WTC11 (cell line): ENCODE measurements at regions not wholly inside any gene's neighbourhood (a gene's known extent, or its start where the extent isn't known, plus 50 kb on each side); places are given as distances from the start of the nearest gene placed in this dataset.

ENCODE experiments used
- ATAC-seq: fragments of 200-7000 bp; cut with Tn5 transposase; 2 replicates; pipeline ENCODE4 v1.10.0; 2021; ENCODE audit warnings: mild to moderate bottlenecking, moderate library complexity
- CTCF ChIA-PET: fragments of 300-600 bp; sonication (Branson Sonifier 250); formaldehyde crosslinking; loops from one replicate; lab custom pipeline; 2021; ENCODE audit warnings: antibody characterized with exemption; lab: Charles Lee
- POLR2A ChIA-PET: fragments of 350-600 bp; sonication (Branson Sonifier 250); formaldehyde crosslinking; loops from one replicate; lab custom pipeline; 2021; ENCODE audit warnings: antibody characterized with exemption; lab: Charles Lee
- DNase-seq: peaks from one replicate; pipeline ENCODE4 v3.0.0; 2021; ENCODE audit warnings: low spot score
- H3K27ac Mint-ChIP-seq: 2 replicates; pipeline ENCODE4 v1.8.0; 2021; ENCODE audit warnings: mixed read lengths
- H3K27me3 Mint-ChIP-seq: 2 replicates; pipeline ENCODE4 v1.8.0; 2021; ENCODE audit warnings: low read depth, mild to moderate bottlenecking, moderate library complexity, mixed read lengths
- H3K36me3 Mint-ChIP-seq: 2 replicates; pipeline ENCODE4 v1.8.0; 2021; ENCODE audit warnings: mixed read lengths
- H3K4me1 Mint-ChIP-seq: 2 replicates; pipeline ENCODE4 v1.8.0; 2022; ENCODE audit warnings: mixed read lengths
- H3K4me3 Mint-ChIP-seq: 2 replicates; pipeline ENCODE4 v1.8.0; 2021; ENCODE audit warnings: mild to moderate bottlenecking, moderate library complexity, mixed read lengths
- H3K9me3 Mint-ChIP-seq: 2 replicates; pipeline ENCODE4 v1.8.0; 2021; ENCODE audit warnings: mixed read lengths
- ATF6 ChIP-seq: sonication (generic); formaldehyde crosslinking; IDR thresholded peaks from 2 replicates; pipeline ENCODE4 v1.8.1; 2023; ENCODE audit warnings: mild to moderate bottlenecking, missing genetic modification reagents
- CBFB ChIP-seq: sonication (generic); formaldehyde crosslinking; IDR thresholded peaks from 2 replicates; pipeline ENCODE4 v1.8.1; 2022; ENCODE audit warnings: mild to moderate bottlenecking, low read depth, missing genetic modification reagents
- E2F5 ChIP-seq: sonication (generic); formaldehyde crosslinking; IDR thresholded peaks from 2 replicates; pipeline ENCODE4 v1.8.1; 2022; ENCODE audit warnings: mild to moderate bottlenecking, moderate library complexity, missing genetic modification reagents
- ESRRA ChIP-seq: sonication (generic); formaldehyde crosslinking; IDR thresholded peaks from 2 replicates; pipeline ENCODE4 v1.8.1; 2022; ENCODE audit warnings: mild to moderate bottlenecking, missing genetic modification reagents, borderline replicate concordance
- FOXP1 ChIP-seq: sonication (generic); formaldehyde crosslinking; IDR thresholded peaks from 2 replicates; pipeline ENCODE4 v1.8.0; 2022; ENCODE audit warnings: missing genetic modification reagents, mild to moderate bottlenecking, moderate library complexity, borderline replicate concordance
- IRF1 ChIP-seq: sonication (generic); formaldehyde crosslinking; IDR thresholded peaks from 2 replicates; pipeline ENCODE4 v1.8.0; 2023; ENCODE audit warnings: missing genetic modification reagents
- JAZF1 ChIP-seq: fragments of 250-450 bp; sonication (Bioruptor Pico); IDR thresholded peaks from 2 replicates; pipeline ENCODE4 v1.9.0; 2021; ENCODE audit warnings: moderate library complexity, mild to moderate bottlenecking, inconsistent platforms
- KAT7 ChIP-seq: sonication (generic); formaldehyde crosslinking; IDR thresholded peaks from 2 replicates; pipeline ENCODE4 v1.8.1; 2023; ENCODE audit warnings: missing genetic modification reagents, mild to moderate bottlenecking, borderline replicate concordance
- PRDM15 ChIP-seq: sonication (generic); formaldehyde crosslinking; IDR thresholded peaks from 2 replicates; pipeline ENCODE4 v1.8.0; 2022; ENCODE audit warnings: missing genetic modification reagents
- PRRX2 ChIP-seq: fragments of 250-450 bp; sonication (Bioruptor Pico); IDR thresholded peaks from 2 replicates; pipeline ENCODE4 v1.8.0; 2021; ENCODE audit warnings: mild to moderate bottlenecking
- RORB ChIP-seq: fragments of 250-450 bp; sonication (Bioruptor Pico); IDR thresholded peaks from 2 replicates; pipeline ENCODE4 v1.9.0; 2021; ENCODE audit warnings: mild to moderate bottlenecking
- SP1 ChIP-seq: sonication (generic); formaldehyde crosslinking; conservative IDR thresholded peaks from 2 replicates; pipeline ENCODE4 v1.8.1; 2022; ENCODE audit warnings: missing genetic modification reagents
- TCF7 ChIP-seq: sonication (generic); formaldehyde crosslinking; IDR thresholded peaks from 2 replicates; pipeline ENCODE4 v1.8.0; 2022; ENCODE audit warnings: mild to moderate bottlenecking, low read depth, missing genetic modification reagents, moderate library complexity
- USF1 ChIP-seq: sonication (generic); formaldehyde crosslinking; IDR thresholded peaks from 2 replicates; pipeline ENCODE4 v1.8.0; 2022; ENCODE audit warnings: mild to moderate bottlenecking, missing genetic modification reagents
- ZNF219 ChIP-seq: sonication (generic); formaldehyde crosslinking; IDR thresholded peaks from 2 replicates; pipeline ENCODE4 v1.8.0; 2023; ENCODE audit warnings: missing genetic modification reagents, mild to moderate bottlenecking, borderline replicate concordance
- ZNF263 ChIP-seq: sonication (generic); formaldehyde crosslinking; IDR thresholded peaks from 2 replicates; pipeline ENCODE4 v1.8.1; 2022; ENCODE audit warnings: low read depth, mild to moderate bottlenecking, moderate library complexity, missing genetic modification reagents
- ZNF281 ChIP-seq: sonication (generic); formaldehyde crosslinking; IDR thresholded peaks from 2 replicates; pipeline ENCODE4 v1.8.0; 2023; ENCODE audit warnings: mild to moderate bottlenecking, missing genetic modification reagents
- ZNF671 ChIP-seq: fragments of 250-450 bp; sonication (Bioruptor Pico); IDR thresholded peaks from 2 replicates; pipeline ENCODE4 v1.8.0; 2021; ENCODE audit warnings: mild to moderate bottlenecking

- no peaks in the 10 kb centered on the region for H3K27me3 Mint-ChIP-seq
Observed at GRCh38 chrX:147853701-147854100, 58.0 kb upstream of the FMR1 start.

More at GRCh38 chrX:147853701-147854100, 58.0 kb upstream of the FMR1 start:
- TF ChIP-seq KAT7 (no peak), ZNF263 (CRISPR knock-in tag) (no peak), ZNF281 (CRISPR knock-in tag) (no peak), IRF1 (CRISPR knock-in tag) (no peak), SP1 (CRISPR knock-in tag) (no peak), USF1 (CRISPR knock-in tag) (no peak), JAZF1 (CRISPR knock-in tag) (no peak), ESRRA (CRISPR knock-in tag) (no peak), PRDM15 (CRISPR knock-in tag) (no peak), TCF7 (CRISPR knock-in tag) (no peak), CBFB (CRISPR knock-in tag) (no peak), ZNF671 (CRISPR knock-in tag) (no peak), ZNF219 (CRISPR knock-in tag) (no peak), RORB (CRISPR knock-in tag) (no peak), E2F5 (CRISPR knock-in tag) (no peak), ATF6 (CRISPR knock-in tag) (no peak), FOXP1 (CRISPR knock-in tag) (no peak), PRRX2 (CRISPR knock-in tag) (no peak)
- TF ChIP-seq, all 79 proteins: peak for 0
- Mint-ChIP-seq H3K4me1 (no peaks in the 10 kb centered on the region), H3K27ac (no peak overlapping the region), H3K4me3 (no peak overlapping the region), H3K9me3 (peaks cover 58% of the 10 kb centered on the region), H3K36me3 (peaks cover 22% of the 10 kb centered on the region)
- DNase-seq, result no peak
- POLR2A ChIA-PET, result no interaction called here
- ATAC-seq, result no peak
- CTCF ChIA-PET, result no interaction called here
